Epithelial cell of esophagus (primary cell): ENCODE measurements at regions not wholly inside any gene's neighbourhood (a gene's known extent, or its start where the extent isn't known, plus 50 kb on each side); places are given as distances from the start of the nearest gene placed in this dataset.
"Not testable (repeated sequence)": the region's sequence is repeated elsewhere in the genome, so short reads cannot be mapped to it uniquely, and the experiment has no call there.

Experiments used
- DNase-seq: peaks from one replicate; pipeline ENCODE4 v3.0.0; 2010; ENCODE audit warnings: low read depth
- H3K4me3 ChIP-seq: 2 replicates; pipeline ENCODE4 v1.5.1; 2011; ENCODE audit warnings: mild to moderate bottlenecking, low read length, control low read depth
- TF ChIP-seq, protein P1 (sequence below): IDR thresholded peaks from 2 replicates; pipeline ENCODE4 v1.5.1; 2011; ENCODE audit warnings: low read depth, mild to moderate bottlenecking, low read length, control low read depth, inconsistent platforms; ENCODE audit not compliant: insufficient read depth; ENCODE audit errors: missing control alignments

DNA sequence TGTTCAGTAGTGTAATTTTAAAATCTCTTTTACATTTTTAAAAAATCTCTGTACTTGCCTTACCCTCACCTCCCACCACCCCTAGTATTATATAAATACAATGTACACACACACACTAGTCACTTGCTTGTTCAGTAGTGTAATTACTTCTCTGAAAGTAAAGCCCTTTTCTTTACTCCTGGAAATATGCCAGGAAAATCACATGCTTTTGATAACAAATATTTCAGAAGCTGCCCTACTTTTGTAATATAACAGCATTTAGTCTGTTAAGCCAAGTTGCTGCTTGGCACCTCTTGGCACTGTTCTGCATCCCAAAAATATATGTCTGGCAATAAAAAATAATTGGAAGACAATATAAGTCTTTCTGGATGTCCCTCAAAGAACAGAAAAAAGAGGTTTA lies 172.8 kb upstream of the APOOL start:
- TF ChIP-seq, protein P1, sequence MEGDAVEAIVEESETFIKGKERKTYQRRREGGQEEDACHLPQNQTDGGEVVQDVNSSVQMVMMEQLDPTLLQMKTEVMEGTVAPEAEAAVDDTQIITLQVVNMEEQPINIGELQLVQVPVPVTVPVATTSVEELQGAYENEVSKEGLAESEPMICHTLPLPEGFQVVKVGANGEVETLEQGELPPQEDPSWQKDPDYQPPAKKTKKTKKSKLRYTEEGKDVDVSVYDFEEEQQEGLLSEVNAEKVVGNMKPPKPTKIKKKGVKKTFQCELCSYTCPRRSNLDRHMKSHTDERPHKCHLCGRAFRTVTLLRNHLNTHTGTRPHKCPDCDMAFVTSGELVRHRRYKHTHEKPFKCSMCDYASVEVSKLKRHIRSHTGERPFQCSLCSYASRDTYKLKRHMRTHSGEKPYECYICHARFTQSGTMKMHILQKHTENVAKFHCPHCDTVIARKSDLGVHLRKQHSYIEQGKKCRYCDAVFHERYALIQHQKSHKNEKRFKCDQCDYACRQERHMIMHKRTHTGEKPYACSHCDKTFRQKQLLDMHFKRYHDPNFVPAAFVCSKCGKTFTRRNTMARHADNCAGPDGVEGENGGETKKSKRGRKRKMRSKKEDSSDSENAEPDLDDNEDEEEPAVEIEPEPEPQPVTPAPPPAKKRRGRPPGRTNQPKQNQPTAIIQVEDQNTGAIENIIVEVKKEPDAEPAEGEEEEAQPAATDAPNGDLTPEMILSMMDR: no peak
- no peak overlapping the region for H3K4me3 ChIP-seq
- no peak for DNase-seq

DNA sequence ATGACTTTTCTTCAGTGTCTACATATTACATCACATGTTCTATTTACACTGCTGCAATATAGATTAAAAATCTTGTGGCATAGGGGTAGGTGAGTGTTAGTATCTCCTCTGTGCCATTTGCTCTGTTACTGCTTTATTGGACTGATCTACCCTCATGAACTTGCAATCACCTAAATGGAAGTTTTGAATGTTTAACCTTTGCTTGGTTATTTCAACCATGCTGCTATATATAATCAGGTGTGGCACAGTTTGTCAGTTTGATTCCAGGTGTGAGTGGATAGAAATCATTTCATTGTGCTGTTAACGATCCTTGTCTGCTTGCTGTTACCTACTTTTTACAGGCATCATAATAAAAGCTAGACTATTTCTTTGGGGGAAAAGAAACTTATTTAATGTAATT lies 157.1 kb upstream of the APOOL start:
- not testable (repeated sequence) for H3K4me3 ChIP-seq

DNA sequence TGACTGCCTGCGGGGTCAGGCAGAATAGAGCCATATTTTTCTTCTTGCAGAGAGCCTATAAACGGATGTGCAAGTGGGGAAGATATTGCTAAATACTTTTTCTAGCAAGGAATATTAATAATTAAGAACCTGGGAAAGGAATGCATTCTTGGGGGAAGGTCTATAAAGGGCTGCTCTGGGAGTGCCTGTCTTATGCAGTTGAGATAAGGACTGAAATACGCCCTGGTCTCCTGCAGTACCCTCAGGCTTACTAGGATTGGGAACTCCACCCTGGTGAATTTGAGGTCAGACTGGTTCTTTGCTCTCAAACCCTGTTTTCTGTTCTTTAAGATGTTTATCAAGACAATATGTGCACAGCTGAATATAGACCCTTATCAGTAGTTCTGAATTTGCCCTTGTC lies 152.5 kb upstream of the APOOL start:
- DNase-seq, H3K4me3 ChIP-seq: not testable (repeated sequence)

More for the DNA sequence above, 157.1 kb upstream of the APOOL start:
- DNase-seq: not testable (repeated sequence)

DNA sequence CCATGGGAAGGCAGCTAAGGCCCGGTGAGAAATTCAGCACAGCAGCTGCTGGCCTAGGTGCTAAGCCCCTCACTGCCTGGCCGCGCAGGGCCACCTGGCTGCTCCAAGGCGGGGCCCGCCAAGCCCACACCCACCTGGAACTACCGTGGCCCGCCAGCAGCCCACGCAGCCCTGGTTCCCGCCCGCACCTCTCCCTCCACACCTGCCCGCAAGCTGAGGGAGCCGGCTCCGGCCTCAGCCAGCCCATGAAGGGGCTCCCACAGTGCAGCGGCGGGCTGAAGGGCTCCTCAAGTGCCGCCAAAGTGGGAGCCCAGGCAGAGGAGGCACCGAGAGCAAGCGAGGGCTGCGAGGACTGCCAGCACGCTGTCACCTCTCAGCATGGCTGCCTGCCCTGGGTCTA lies 146.9 kb upstream of the APOOL start:
- not testable (repeated sequence) for DNase-seq, H3K4me3 ChIP-seq

DNA sequence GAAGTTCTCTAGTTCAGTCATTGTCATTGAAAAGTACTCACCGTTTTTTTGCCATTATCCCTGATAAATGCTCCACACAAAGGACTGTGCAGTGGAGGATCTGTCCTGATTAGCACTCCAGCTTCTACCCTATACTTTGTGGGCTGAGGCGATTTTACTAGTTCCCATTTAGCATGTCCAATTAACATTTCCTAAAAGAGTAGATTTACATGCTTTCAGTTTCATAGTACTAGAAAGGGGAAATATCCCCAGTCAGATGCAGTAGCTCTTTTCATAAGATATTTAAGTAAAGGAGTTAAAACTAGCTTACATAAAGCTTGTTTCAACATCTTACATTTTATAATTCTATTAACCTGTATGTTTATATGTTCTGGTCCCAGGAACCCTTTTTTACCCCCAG lies 144.9 kb upstream of the APOOL start:
- not testable (repeated sequence) for H3K4me3 ChIP-seq, DNase-seq

DNA sequence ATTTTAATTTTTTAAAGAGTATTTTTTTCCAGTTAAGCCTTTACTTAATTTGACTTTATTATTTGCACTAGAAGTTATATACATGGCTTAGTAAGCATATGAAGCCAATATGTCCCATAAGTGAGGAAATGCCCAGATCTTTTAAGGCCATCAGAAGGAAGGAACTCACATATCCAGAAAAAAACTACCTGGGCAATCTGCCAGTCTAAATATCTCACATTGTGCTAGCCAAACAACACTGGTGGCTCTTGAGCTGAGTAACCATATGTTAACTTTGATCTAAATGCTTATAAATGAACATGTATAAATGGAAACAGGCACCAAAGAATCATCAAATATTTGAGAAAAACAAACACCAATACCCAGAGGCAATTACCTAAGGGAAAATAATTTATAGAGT lies 138.6 kb upstream of the APOOL start:
- TF ChIP-seq, protein P1: no peak

DNA sequence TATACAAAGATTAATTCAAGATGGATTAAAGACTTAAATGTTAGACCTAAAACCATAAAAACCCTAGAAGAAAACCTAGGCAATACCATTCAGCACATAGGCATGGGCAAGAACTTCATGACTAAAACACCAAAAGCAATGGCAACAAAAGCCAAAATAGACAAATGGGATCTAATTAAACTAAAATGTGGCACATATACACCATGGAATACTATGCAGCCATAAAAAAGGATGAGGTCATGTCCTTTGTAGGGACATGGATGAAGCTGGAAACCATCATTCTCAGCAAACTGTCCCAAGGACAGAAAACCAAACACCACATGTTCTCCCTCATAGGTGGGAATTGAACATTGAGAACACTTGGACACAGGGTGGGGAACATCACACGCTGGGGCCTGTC lies 133.4 kb upstream of the APOOL start:
- not testable (repeated sequence) for H3K4me3 ChIP-seq, DNase-seq

More for the DNA sequence above, 138.6 kb upstream of the APOOL start:
- no peak overlapping the region for H3K4me3 ChIP-seq
- DNase-seq: peak; percentile 0

DNA sequence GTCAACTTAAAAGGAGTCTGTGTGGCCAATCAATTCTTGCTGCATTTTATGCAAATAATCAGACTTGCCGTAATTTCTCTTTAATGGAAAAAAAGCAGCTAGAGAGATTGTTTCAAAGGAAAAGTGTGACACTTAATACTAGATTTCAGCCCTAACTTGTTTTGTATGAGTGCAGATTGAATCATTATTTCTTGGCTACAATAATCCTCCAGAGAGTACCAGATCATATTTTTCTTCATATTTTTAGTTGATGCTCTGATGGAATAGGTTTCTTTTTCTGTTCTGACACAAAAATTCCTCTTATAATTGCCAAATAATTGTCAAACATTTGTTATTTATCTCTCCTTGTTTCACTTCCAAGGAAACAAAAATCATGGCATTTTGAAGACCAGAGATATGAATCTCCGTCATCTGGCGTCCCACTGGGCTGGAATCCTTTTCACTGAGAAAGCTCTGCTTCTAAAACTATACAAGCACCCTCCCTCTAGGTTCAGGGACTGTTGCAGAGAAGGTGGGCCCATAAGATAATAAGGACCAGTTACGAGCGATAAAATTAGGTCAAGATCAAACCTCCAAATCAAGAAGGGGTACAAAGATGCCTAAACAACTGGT lies 131.4 kb upstream of the APOOL start:
- DNase-seq, H3K4me3 ChIP-seq: not testable (repeated sequence)

DNA sequence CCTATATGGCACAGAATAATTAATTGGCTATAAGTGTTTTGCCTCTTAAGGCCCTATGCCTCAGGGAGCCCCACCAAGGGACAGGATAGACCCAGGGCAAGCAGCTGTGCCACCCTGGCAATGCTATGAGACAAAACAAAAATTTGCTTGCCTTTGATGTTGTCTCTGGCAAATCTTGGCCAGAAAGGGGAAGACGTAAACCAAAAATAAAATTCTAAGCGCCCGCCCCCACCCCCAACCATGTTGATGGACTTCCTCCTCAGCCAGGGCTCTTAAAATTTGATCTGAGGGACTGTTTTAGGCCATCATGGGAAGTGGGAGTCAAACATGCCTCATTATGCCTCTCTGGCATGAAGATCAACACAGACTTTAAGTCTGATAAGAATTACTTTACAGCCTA lies 130.5 kb upstream of the APOOL start:
- H3K4me3 ChIP-seq: no peak overlapping the region
- no peak for DNase-seq

DNA sequence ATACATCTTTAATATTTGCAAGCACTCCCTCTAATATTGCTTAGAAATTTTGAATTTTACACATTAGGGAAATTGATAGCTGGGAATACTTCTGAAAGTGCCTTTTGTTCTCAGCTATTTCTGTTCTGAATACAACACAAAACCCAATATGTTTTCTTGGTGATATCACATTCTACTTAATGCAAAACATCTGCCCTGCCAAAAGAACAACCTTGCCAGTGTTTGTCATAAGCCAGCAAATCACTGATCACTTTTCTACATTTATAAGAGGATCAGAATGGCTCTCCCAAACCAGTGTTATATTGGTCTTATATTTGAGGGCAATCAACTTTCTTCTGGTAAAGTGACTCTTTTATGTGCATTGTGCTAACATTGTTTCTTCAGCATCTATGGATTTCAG lies 126.8 kb upstream of the APOOL start:
- TF ChIP-seq, protein P1: no peak
- H3K4me3 ChIP-seq: no peak overlapping the region
- no peak for DNase-seq

More for the DNA sequence above, 130.5 kb upstream of the APOOL start:
- TF ChIP-seq, protein P1: no peak
